GM12874 (cell line): ENCODE measurements at regions not wholly inside any gene's neighbourhood (a gene's known extent, or its start where the extent isn't known, plus 50 kb on each side); places are given as distances from the start of the nearest gene placed in this dataset.

Source experiments
- CTCF ChIP-seq: IDR thresholded peaks from 2 replicates; pipeline ENCODE4 v1.5.1; 2011; ENCODE audit warnings: low read depth, mild to moderate bottlenecking, control low read depth, low read length, moderate library complexity; ENCODE audit not compliant: insufficient read depth

- TF ChIP-seq CTCF, result no peak
Observed at GRCh38 chr6:135657207-135657606, 159.7 kb upstream of the AHI1 start.

GRCh38 chr6:135658481-135658880 lies 160.9 kb upstream of the AHI1 start:
- no peak for TF ChIP-seq CTCF

- TF ChIP-seq CTCF, result no peak
Observed at GRCh38 chr6:135658916-135659315, 161.4 kb upstream of the AHI1 start.

GRCh38 chr6:135664527-135664926 lies 167.0 kb upstream of the AHI1 start:
- no peak for TF ChIP-seq CTCF

GRCh38 chr6:135665935-135666334 lies 168.4 kb upstream of the AHI1 start:
- no peak for TF ChIP-seq CTCF

GRCh38 chr6:135667691-135668455 lies 170.3 kb upstream of the AHI1 start:
- TF ChIP-seq CTCF, result no peak

GRCh38 chr6:135672256-135672655 lies 174.7 kb upstream of the AHI1 start:
- TF ChIP-seq CTCF, result no peak
